Astrocyte (in vitro differentiated cells and primary cell): ENCODE measurements at regions not wholly inside any gene's neighbourhood (a gene's known extent, or its start where the extent isn't known, plus 50 kb on each side); places are given as distances from the start of the nearest gene placed in this dataset.

Experiments
- CTCF ChIP-seq: IDR thresholded peaks from 2 replicates; pipeline ENCODE4 v1.5.1; 2011; ENCODE audit warnings: low read depth, mild to moderate bottlenecking, inconsistent platforms, low read length, moderate library complexity; ENCODE audit not compliant: insufficient read depth
- EZH2 ChIP-seq: IDR thresholded peaks from 2 replicates; pipeline ENCODE4 v1.6.1; 2012; ENCODE audit warnings: mild to moderate bottlenecking, low read length, inconsistent platforms; ENCODE audit not compliant: insufficient read depth

GRCh38 chr3:187931101-187931500, 185.8 kb upstream of the BCL6 start:
- TF ChIP-seq CTCF (no peak), EZH2 (no peak)
